Neural cell (in vitro differentiated cells): ENCODE measurements at regions not wholly inside any gene's neighbourhood (a gene's known extent, or its start where the extent isn't known, plus 50 kb on each side); places are given as distances from the start of the nearest gene placed in this dataset.

Experiments
- H2AFZ ChIP-seq: fragments of 200-600, 300-800 bp; sonication (generic), shearing (Covaris generic); 2 replicates; pipeline ENCODE4 v1.6.0; 2014; ENCODE audit warnings: low read depth, mild to moderate bottlenecking, antibody characterized with exemption, low read length, moderate library complexity
- H3F3A ChIP-seq: fragments of 200-600 bp; shearing (Covaris generic); 2 replicates; pipeline ENCODE4 v1.6.1; 2016; ENCODE audit warnings: mild to moderate bottlenecking, moderate library complexity, mixed read lengths, antibody characterized with exemption, low read length; ENCODE audit not compliant: insufficient read depth, poor library complexity, severe bottlenecking
- H3K27ac ChIP-seq: fragments of 200-600, 300-800 bp; sonication (generic), shearing (Covaris generic); 2 replicates; pipeline ENCODE4 v1.5.1; 2014; ENCODE audit warnings: mild to moderate bottlenecking, low read length, moderate library complexity
- H3K27me3 ChIP-seq: fragments of 300-800, 200-600 bp; sonication (generic), shearing (Covaris generic); 2 replicates; pipeline ENCODE4 v1.6.0; 2014; ENCODE audit warnings: mild to moderate bottlenecking, low read depth, low read length, moderate library complexity; ENCODE audit not compliant: insufficient read depth
- H3K36me3 ChIP-seq: fragments of 300-800, 200-600 bp; sonication (generic), shearing (Covaris generic); 2 replicates; pipeline ENCODE4 v1.5.1; 2014; ENCODE audit warnings: mild to moderate bottlenecking, antibody characterized with exemption, low read length, moderate library complexity; ENCODE audit not compliant: insufficient read depth
- H3K4me2 ChIP-seq: fragments of 300-800, 200-600 bp; sonication (generic), shearing (Covaris generic); 2 replicates; pipeline ENCODE4 v1.6.0; 2014; ENCODE audit warnings: mild to moderate bottlenecking, low read length
- H3K4me3 ChIP-seq: fragments of 300-800, 200-600 bp; sonication (generic), shearing (Covaris generic); 2 replicates; pipeline ENCODE4 v1.5.1; 2014; ENCODE audit warnings: mild to moderate bottlenecking, low read length, moderate library complexity
- H3K79me2 ChIP-seq: fragments of 200-600 bp; shearing (Covaris generic); replicated peaks from 2 replicates; pipeline ENCODE4 v1.6.0; 2014; ENCODE audit warnings: mild to moderate bottlenecking, low read length, moderate library complexity; ENCODE audit not compliant: insufficient read depth
- H3K9ac ChIP-seq: fragments of 300-800, 200-600 bp; sonication (generic), shearing (Covaris generic); 2 replicates; pipeline ENCODE4 v1.6.1; 2016; ENCODE audit warnings: mild to moderate bottlenecking, low read length, mixed read lengths
- H3K9me2 ChIP-seq: fragments of 200-600 bp; shearing (Covaris generic); 2 replicates; pipeline ENCODE4 v1.6.1; 2016; ENCODE audit warnings: mild to moderate bottlenecking, low read length, mixed read lengths; ENCODE audit not compliant: insufficient read depth
- H3K9me3 ChIP-seq: fragments of 200-600, 300-800 bp; sonication (generic), shearing (Covaris generic); 2 replicates; pipeline ENCODE4 v1.6.1; 2016; ENCODE audit warnings: mild to moderate bottlenecking, mixed run types, low read length, moderate library complexity, mixed read lengths
- H4K20me1 ChIP-seq: fragments of 200-600 bp; shearing (Covaris generic); 2 replicates; pipeline ENCODE4 v1.6.1; 2016; ENCODE audit warnings: mild to moderate bottlenecking, mixed run types; ENCODE audit not compliant: insufficient read depth
- EP300 ChIP-seq: fragments of 450-650 bp; conservative IDR thresholded peaks from 2 replicates; pipeline ENCODE4 v1.6.1; 2014; ENCODE audit warnings: antibody characterized with exemption, mild to moderate bottlenecking, moderate library complexity; ENCODE audit not compliant: poor library complexity, severe bottlenecking
- EZH2 ChIP-seq: fragments of 200-600, 300-800 bp; shearing (Covaris generic), sonication (generic); IDR thresholded peaks from 2 replicates; pipeline ENCODE4 v1.6.1; 2014; ENCODE audit warnings: antibody characterized with exemption, low read length, borderline replicate concordance, mild to moderate bottlenecking; ENCODE audit not compliant: insufficient read depth, poor library complexity, severe bottlenecking
- MXI1 ChIP-seq: fragments of 450-650 bp; conservative IDR thresholded peaks from 2 replicates; pipeline ENCODE4 v1.6.1; 2014; ENCODE audit warnings: antibody characterized with exemption, mild to moderate bottlenecking; ENCODE audit not compliant: poor library complexity, severe bottlenecking
- RAD21 ChIP-seq: fragments of 450-650 bp; conservative IDR thresholded peaks from 2 replicates; pipeline ENCODE4 v1.6.1; 2014; ENCODE audit warnings: antibody characterized with exemption, mild to moderate bottlenecking, moderate library complexity
- SMC3 ChIP-seq: fragments of 450-650 bp; conservative IDR thresholded peaks from 2 replicates; pipeline ENCODE4 v1.6.1; 2014; ENCODE audit warnings: antibody characterized with exemption, mild to moderate bottlenecking, moderate library complexity; ENCODE audit not compliant: poor library complexity
- TAF1 ChIP-seq: IDR thresholded peaks from 2 replicates; pipeline ENCODE4 v1.6.1; 2012; ENCODE audit warnings: low read depth
- TF ChIP-seq, protein P1 (sequence below): fragments of 450-650 bp; IDR thresholded peaks from 2 replicates; pipeline ENCODE4 v1.5.1; 2014; ENCODE audit warnings: antibody characterized with exemption, mild to moderate bottlenecking, moderate library complexity; ENCODE audit not compliant: poor library complexity, severe bottlenecking
- TF ChIP-seq, protein P2 (sequence below): IDR thresholded peaks from 2 replicates; pipeline ENCODE4 v1.6.1; 2012; ENCODE audit warnings: borderline replicate concordance

DNA sequence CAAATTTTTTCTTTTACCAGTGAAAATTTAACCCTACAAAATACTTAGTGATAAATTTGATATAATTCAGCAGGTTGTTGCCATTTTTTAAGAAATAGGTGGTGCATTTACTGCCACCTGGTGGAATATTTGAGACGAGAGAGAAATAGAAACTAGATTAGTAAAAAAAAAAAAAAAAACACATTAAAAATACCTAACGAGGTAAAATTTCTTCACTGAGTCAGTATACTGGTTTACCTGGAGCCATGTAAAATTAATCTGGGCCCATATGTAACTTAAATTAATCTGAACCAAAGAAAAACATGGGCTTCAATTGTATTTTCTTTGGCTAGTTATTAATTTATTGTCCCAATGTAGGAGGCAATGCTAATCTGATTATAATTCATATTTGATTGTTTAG lies 520.8 kb downstream of the EPM2A start:
- Histone ChIP-seq H3K36me3 (no peaks in the 10 kb centered on the region), H3K4me2 (no peak overlapping the region), H3K9me3 (no peaks in the 10 kb centered on the region), H3F3A (no peaks in the 10 kb centered on the region), H3K9me2 (no peaks in the 10 kb centered on the region), H3K9ac (no peak overlapping the region), H3K4me3 (no peak overlapping the region), H4K20me1 (no peaks in the 10 kb centered on the region), H3K27ac (no peak overlapping the region), H3K27me3 (no peaks in the 10 kb centered on the region), H2AFZ (no peak overlapping the region), H3K79me2 (no peaks in the 10 kb centered on the region)
- TF ChIP-seq, protein P1, sequence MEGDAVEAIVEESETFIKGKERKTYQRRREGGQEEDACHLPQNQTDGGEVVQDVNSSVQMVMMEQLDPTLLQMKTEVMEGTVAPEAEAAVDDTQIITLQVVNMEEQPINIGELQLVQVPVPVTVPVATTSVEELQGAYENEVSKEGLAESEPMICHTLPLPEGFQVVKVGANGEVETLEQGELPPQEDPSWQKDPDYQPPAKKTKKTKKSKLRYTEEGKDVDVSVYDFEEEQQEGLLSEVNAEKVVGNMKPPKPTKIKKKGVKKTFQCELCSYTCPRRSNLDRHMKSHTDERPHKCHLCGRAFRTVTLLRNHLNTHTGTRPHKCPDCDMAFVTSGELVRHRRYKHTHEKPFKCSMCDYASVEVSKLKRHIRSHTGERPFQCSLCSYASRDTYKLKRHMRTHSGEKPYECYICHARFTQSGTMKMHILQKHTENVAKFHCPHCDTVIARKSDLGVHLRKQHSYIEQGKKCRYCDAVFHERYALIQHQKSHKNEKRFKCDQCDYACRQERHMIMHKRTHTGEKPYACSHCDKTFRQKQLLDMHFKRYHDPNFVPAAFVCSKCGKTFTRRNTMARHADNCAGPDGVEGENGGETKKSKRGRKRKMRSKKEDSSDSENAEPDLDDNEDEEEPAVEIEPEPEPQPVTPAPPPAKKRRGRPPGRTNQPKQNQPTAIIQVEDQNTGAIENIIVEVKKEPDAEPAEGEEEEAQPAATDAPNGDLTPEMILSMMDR = peak; percentile 76
- TF ChIP-seq TAF1 = no peak
- TF ChIP-seq, protein P2, sequence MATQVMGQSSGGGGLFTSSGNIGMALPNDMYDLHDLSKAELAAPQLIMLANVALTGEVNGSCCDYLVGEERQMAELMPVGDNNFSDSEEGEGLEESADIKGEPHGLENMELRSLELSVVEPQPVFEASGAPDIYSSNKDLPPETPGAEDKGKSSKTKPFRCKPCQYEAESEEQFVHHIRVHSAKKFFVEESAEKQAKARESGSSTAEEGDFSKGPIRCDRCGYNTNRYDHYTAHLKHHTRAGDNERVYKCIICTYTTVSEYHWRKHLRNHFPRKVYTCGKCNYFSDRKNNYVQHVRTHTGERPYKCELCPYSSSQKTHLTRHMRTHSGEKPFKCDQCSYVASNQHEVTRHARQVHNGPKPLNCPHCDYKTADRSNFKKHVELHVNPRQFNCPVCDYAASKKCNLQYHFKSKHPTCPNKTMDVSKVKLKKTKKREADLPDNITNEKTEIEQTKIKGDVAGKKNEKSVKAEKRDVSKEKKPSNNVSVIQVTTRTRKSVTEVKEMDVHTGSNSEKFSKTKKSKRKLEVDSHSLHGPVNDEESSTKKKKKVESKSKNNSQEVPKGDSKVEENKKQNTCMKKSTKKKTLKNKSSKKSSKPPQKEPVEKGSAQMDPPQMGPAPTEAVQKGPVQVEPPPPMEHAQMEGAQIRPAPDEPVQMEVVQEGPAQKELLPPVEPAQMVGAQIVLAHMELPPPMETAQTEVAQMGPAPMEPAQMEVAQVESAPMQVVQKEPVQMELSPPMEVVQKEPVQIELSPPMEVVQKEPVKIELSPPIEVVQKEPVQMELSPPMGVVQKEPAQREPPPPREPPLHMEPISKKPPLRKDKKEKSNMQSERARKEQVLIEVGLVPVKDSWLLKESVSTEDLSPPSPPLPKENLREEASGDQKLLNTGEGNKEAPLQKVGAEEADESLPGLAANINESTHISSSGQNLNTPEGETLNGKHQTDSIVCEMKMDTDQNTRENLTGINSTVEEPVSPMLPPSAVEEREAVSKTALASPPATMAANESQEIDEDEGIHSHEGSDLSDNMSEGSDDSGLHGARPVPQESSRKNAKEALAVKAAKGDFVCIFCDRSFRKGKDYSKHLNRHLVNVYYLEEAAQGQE = no peak
- no peak for TF ChIP-seq EP300
- TF ChIP-seq RAD21 = peak; percentile 84
- TF ChIP-seq SMC3 = peak; percentile 88

DNA sequence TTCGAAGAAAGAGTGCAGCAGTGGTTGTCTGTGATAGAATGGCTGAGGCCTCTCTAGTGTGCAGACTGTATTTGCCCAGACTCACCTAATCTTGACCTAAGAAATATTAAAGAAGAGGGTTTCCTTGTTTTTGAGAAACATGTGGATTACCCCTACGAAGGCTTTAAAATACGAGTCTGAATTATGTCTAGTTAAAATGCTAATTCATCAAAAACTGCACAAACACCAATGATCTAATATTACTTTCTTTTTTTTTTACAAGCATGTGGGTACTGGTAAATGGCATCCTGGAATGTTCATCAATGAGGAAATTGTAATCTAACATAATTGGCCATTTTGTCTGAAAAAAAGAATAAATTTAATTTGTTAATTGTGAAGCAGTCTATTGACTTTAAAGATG lies 510.9 kb downstream of the EPM2A start:
- H3K4me2 ChIP-seq = no peak overlapping the region
- H4K20me1 ChIP-seq = no peaks in the 10 kb centered on the region
- H3K27ac ChIP-seq = no peak overlapping the region
- H3K9me3 ChIP-seq = no peaks in the 10 kb centered on the region
- no peaks in the 10 kb centered on the region for H3K36me3 ChIP-seq
- no peaks in the 10 kb centered on the region for H3F3A ChIP-seq
- no peak overlapping the region for H2AFZ ChIP-seq
- TF ChIP-seq, protein P2 = no peak
- no peak for TF ChIP-seq EP300
- TF ChIP-seq MXI1 = no peak
- TF ChIP-seq EZH2 = no peak
- TF ChIP-seq TAF1 = no peak
- no peaks in the 10 kb centered on the region for H3K9me2 ChIP-seq
- H3K9ac ChIP-seq = no peak overlapping the region
- no peaks in the 10 kb centered on the region for H3K79me2 ChIP-seq
- no peaks in the 10 kb centered on the region for H3K27me3 ChIP-seq
- H3K4me3 ChIP-seq = no peak overlapping the region
